GM23338 (cell line): ENCODE measurements at regions not wholly inside any gene's neighbourhood (a gene's known extent, or its start where the extent isn't known, plus 50 kb on each side); places are given as distances from the start of the nearest gene placed in this dataset.

Source experiments
- CREB1 ChIP-seq: fragments of 250-450 bp; sonication (Bioruptor Pico); IDR thresholded peaks from 2 replicates; pipeline ENCODE4 v1.5.0; 2020; ENCODE audit warnings: low read depth, mild to moderate bottlenecking, moderate library complexity
- EZH2 ChIP-seq: fragments of 200-600 bp; sonication (generic); IDR thresholded peaks from one replicate; pipeline ENCODE4 v1.8.0; 2017; ENCODE audit warnings: antibody characterized with exemption, mild to moderate bottlenecking, low read depth; ENCODE audit not compliant: unreplicated experiment
- JUNB ChIP-seq: IDR thresholded peaks from one replicate; pipeline ENCODE4 v1.6.1; 2016; ENCODE audit warnings: antibody characterized with exemption; ENCODE audit not compliant: unreplicated experiment
- POLR2AphosphoS5 ChIP-seq: IDR thresholded peaks from 2 replicates; pipeline ENCODE4 v1.6.1; 2016; ENCODE audit warnings: antibody characterized with exemption, low read depth
- STAT1 ChIP-seq: IDR thresholded peaks from one replicate; pipeline ENCODE4 v1.6.1; 2016; ENCODE audit warnings: antibody characterized with exemption; ENCODE audit not compliant: unreplicated experiment
- ZNF114 ChIP-seq: fragments of 250-450 bp; sonication (Bioruptor Pico); IDR thresholded peaks from 2 replicates; pipeline ENCODE4 v1.5.0; 2020; ENCODE audit warnings: mild to moderate bottlenecking, moderate library complexity
- TF ChIP-seq, protein P1 (sequence below), 2 experiments: fragments of 200-600 bp in 1 of 2; sonication (generic) in 1 of 2; conservative IDR thresholded peaks; 2 replicates each; pipeline versions ENCODE4 v1.5.1 to v1.6.1; 2016 to 2017; ENCODE audit warnings: antibody characterized with exemption in 2 of 2, low read depth in 2 of 2, mild to moderate bottlenecking in 2 of 2, moderate library complexity in 1 of 2
- TF ChIP-seq, protein P2 (sequence below): IDR thresholded peaks from one replicate; pipeline ENCODE4 v1.6.1; 2018; ENCODE audit warnings: antibody characterized with exemption; ENCODE audit not compliant: unreplicated experiment

DNA sequence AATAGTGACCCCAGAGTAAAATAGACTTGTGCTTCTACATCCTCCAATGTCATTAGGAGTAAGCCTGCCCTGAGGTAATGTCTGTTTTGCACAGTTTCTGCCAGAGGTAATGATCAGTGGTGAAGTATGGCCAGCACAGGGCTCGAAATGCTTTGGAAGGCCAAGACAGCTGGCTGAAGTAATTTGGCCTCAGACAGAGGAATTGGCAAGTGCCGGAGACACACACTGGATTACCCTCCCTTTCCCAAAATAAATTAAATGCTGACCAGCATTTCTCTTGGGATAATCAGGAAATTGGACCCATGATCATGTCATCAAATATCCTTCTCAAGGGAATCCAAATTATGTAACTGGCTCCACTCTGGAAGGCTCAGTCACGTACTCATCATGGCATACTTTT lies 379.0 kb upstream of the CHST9 start:
- TF ChIP-seq, protein P1, sequence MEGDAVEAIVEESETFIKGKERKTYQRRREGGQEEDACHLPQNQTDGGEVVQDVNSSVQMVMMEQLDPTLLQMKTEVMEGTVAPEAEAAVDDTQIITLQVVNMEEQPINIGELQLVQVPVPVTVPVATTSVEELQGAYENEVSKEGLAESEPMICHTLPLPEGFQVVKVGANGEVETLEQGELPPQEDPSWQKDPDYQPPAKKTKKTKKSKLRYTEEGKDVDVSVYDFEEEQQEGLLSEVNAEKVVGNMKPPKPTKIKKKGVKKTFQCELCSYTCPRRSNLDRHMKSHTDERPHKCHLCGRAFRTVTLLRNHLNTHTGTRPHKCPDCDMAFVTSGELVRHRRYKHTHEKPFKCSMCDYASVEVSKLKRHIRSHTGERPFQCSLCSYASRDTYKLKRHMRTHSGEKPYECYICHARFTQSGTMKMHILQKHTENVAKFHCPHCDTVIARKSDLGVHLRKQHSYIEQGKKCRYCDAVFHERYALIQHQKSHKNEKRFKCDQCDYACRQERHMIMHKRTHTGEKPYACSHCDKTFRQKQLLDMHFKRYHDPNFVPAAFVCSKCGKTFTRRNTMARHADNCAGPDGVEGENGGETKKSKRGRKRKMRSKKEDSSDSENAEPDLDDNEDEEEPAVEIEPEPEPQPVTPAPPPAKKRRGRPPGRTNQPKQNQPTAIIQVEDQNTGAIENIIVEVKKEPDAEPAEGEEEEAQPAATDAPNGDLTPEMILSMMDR (conservative IDR thresholded peaks at IDR 0.05; ENCODE audit: low read depth in 2 of 2) = no peak
- TF ChIP-seq EZH2 = no peak
- no peak for TF ChIP-seq POLR2AphosphoS5
- no peak for TF ChIP-seq CREB1 (CRISPR knock-in tag)
- TF ChIP-seq JUNB = no peak
- TF ChIP-seq, protein P2, sequence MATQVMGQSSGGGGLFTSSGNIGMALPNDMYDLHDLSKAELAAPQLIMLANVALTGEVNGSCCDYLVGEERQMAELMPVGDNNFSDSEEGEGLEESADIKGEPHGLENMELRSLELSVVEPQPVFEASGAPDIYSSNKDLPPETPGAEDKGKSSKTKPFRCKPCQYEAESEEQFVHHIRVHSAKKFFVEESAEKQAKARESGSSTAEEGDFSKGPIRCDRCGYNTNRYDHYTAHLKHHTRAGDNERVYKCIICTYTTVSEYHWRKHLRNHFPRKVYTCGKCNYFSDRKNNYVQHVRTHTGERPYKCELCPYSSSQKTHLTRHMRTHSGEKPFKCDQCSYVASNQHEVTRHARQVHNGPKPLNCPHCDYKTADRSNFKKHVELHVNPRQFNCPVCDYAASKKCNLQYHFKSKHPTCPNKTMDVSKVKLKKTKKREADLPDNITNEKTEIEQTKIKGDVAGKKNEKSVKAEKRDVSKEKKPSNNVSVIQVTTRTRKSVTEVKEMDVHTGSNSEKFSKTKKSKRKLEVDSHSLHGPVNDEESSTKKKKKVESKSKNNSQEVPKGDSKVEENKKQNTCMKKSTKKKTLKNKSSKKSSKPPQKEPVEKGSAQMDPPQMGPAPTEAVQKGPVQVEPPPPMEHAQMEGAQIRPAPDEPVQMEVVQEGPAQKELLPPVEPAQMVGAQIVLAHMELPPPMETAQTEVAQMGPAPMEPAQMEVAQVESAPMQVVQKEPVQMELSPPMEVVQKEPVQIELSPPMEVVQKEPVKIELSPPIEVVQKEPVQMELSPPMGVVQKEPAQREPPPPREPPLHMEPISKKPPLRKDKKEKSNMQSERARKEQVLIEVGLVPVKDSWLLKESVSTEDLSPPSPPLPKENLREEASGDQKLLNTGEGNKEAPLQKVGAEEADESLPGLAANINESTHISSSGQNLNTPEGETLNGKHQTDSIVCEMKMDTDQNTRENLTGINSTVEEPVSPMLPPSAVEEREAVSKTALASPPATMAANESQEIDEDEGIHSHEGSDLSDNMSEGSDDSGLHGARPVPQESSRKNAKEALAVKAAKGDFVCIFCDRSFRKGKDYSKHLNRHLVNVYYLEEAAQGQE = no peak
- no peak for TF ChIP-seq ZNF114 (CRISPR knock-in tag)
- TF ChIP-seq STAT1 = no peak
